H9 (cell line): ENCODE measurements at regions not wholly inside any gene's neighbourhood (a gene's known extent, or its start where the extent isn't known, plus 50 kb on each side); places are given as distances from the start of the nearest gene placed in this dataset.

Experiments
- DNase-seq: peaks from one replicate; pipeline ENCODE4 v3.0.0-alpha.2; 2017
- H2AFZ ChIP-seq: one replicate; pipeline ENCODE4 v1.6.1; 2013; ENCODE audit warnings: mild to moderate bottlenecking, low read length, control low read depth, moderate library complexity
- H2AK5ac ChIP-seq: 2 replicates; pipeline ENCODE4 v1.6.1; 2013; ENCODE audit warnings: low read length, control low read depth, mixed read lengths; ENCODE audit not compliant: insufficient read length
- H2BK120ac ChIP-seq: one replicate; pipeline ENCODE4 v1.6.1; 2013; ENCODE audit warnings: low read depth, mild to moderate bottlenecking, low read length, control low read depth, inconsistent platforms; ENCODE audit not compliant: poor library complexity, severe bottlenecking
- H2BK12ac ChIP-seq: 2 replicates; pipeline ENCODE4 v1.6.1; 2013; ENCODE audit warnings: low read length, control low read depth, mixed read lengths, low read depth; ENCODE audit not compliant: insufficient read length
- H2BK15ac ChIP-seq: 2 replicates; pipeline ENCODE4 v1.6.1; 2013; ENCODE audit warnings: low read depth, low read length, control low read depth
- H2BK20ac ChIP-seq: one replicate; pipeline ENCODE4 v1.6.1; 2013; ENCODE audit warnings: low read depth, mild to moderate bottlenecking, low read length, control low read depth, inconsistent platforms; ENCODE audit not compliant: poor library complexity, severe bottlenecking
- H2BK5ac ChIP-seq: 2 replicates; pipeline ENCODE4 v1.6.1; 2013; ENCODE audit warnings: low read length, control low read depth, mixed read lengths; ENCODE audit not compliant: insufficient read length
- H3K14ac ChIP-seq: 2 replicates; pipeline ENCODE4 v1.6.1; 2013; ENCODE audit warnings: low read length, control low read depth; ENCODE audit not compliant: insufficient read depth
- H3K18ac ChIP-seq: 2 replicates; pipeline ENCODE4 v1.6.1; 2013; ENCODE audit warnings: low read depth, mild to moderate bottlenecking, mixed read lengths, low read length, control low read depth; ENCODE audit not compliant: insufficient read length
- H3K23ac ChIP-seq: 2 replicates; pipeline ENCODE4 v1.6.1; 2013; ENCODE audit warnings: low read length, control low read depth, mixed read lengths, low read depth; ENCODE audit not compliant: insufficient read length
- H3K23me2 ChIP-seq: 2 replicates; pipeline ENCODE4 v1.6.1; 2013; ENCODE audit warnings: low read depth, mild to moderate bottlenecking, mixed read lengths, low read length, control low read depth; ENCODE audit not compliant: insufficient read length, poor library complexity, severe bottlenecking
- H3K27ac ChIP-seq: 2 replicates; pipeline ENCODE4 v1.5.1; 2013; ENCODE audit warnings: low read length, control low read depth, mixed read lengths, low read depth; ENCODE audit not compliant: insufficient read length
- H3K27me3 ChIP-seq: 2 replicates; pipeline ENCODE4 v1.6.1; 2013; ENCODE audit warnings: low read length, control low read depth, inconsistent platforms; ENCODE audit not compliant: insufficient read depth
- H3K4ac ChIP-seq: 2 replicates; pipeline ENCODE4 v1.6.1; 2013; ENCODE audit warnings: low read depth, mild to moderate bottlenecking, control low read depth, inconsistent platforms, low read length, moderate library complexity
- H3K4me1 ChIP-seq: 2 replicates; pipeline ENCODE4 v1.6.1; 2013; ENCODE audit warnings: low read length, control low read depth, inconsistent platforms; ENCODE audit not compliant: insufficient read depth
- H3K4me2 ChIP-seq: 2 replicates; pipeline ENCODE4 v1.6.1; 2013; ENCODE audit warnings: low read length, control low read depth, mixed read lengths; ENCODE audit not compliant: insufficient read length, insufficient read depth
- H3K56ac ChIP-seq: 2 replicates; pipeline ENCODE4 v1.6.1; 2013; ENCODE audit warnings: low read depth, mild to moderate bottlenecking, mixed read lengths, low read length, control low read depth; ENCODE audit not compliant: insufficient read length
- H3K79me1 ChIP-seq: 2 replicates; pipeline ENCODE4 v1.6.1; 2013; ENCODE audit warnings: low read depth, mild to moderate bottlenecking, moderate library complexity, low read length, control low read depth, inconsistent platforms; ENCODE audit not compliant: insufficient read depth, poor library complexity, severe bottlenecking
- H3K79me2 ChIP-seq: 2 replicates; pipeline ENCODE4 v1.6.1; 2013; ENCODE audit warnings: low read length, control low read depth, inconsistent platforms; ENCODE audit not compliant: insufficient read depth
- H3K9ac ChIP-seq: 2 replicates; pipeline ENCODE4 v1.6.1; 2013; ENCODE audit warnings: low read length, control low read depth, mixed read lengths; ENCODE audit not compliant: insufficient read length; ENCODE audit errors: extremely low read depth
- H3K9me3 ChIP-seq: one replicate; pipeline ENCODE4 v1.6.1; 2013; ENCODE audit warnings: low read depth, low read length, inconsistent platforms; ENCODE audit not compliant: control insufficient read depth
- H3T11ph ChIP-seq: one replicate; pipeline ENCODE4 v1.6.1; 2013; ENCODE audit warnings: mild to moderate bottlenecking, low read length, control low read depth, inconsistent platforms
- H4K20me1 ChIP-seq: one replicate; pipeline ENCODE4 v1.6.1; 2013; ENCODE audit not compliant: control insufficient read depth, insufficient read length, insufficient read depth
- H4K5ac ChIP-seq: 2 replicates; pipeline ENCODE4 v1.6.1; 2013; ENCODE audit warnings: low read depth, mild to moderate bottlenecking, mixed read lengths, low read length, control low read depth; ENCODE audit not compliant: insufficient read length
- H4K8ac ChIP-seq: replicated peaks from 2 replicates; pipeline ENCODE4 v1.6.1; 2013; ENCODE audit warnings: low read length, control low read depth, mixed read lengths, low read depth; ENCODE audit not compliant: insufficient read length
- H4K91ac ChIP-seq: 2 replicates; pipeline ENCODE4 v1.6.1; 2013; ENCODE audit warnings: low read depth, mild to moderate bottlenecking, moderate library complexity, mixed read lengths, low read length, control low read depth; ENCODE audit not compliant: insufficient read length
- H3K27ac Mint-ChIP-seq, 3 experiments: 2 replicates in 2 of 3; 3 replicates in 1 of 3; pipeline ENCODE4 v1.8.0; 2020 to 2021; ENCODE audit warnings: mixed read lengths in 3 of 3, mild to moderate bottlenecking in 1 of 3, moderate library complexity in 1 of 3
- H3K27me3 Mint-ChIP-seq: 2 replicates; pipeline ENCODE4 v1.8.0; 2021; ENCODE audit warnings: low read depth, mild to moderate bottlenecking, moderate library complexity, mixed read lengths
- H3K36me3 Mint-ChIP-seq, 3 experiments: 2 replicates in 2 of 3; 3 replicates in 1 of 3; pipeline ENCODE4 v1.8.0; 2020 to 2021; ENCODE audit warnings: low read depth in 3 of 3, mixed read lengths in 3 of 3; ENCODE audit not compliant: insufficient read depth in 1 of 3
- H3K4me1 Mint-ChIP-seq, 2 experiments: 2 replicates each; pipeline ENCODE4 v1.8.0; 2020; ENCODE audit warnings: mixed read lengths in 2 of 2
- H3K4me3 Mint-ChIP-seq, 2 experiments: 2 replicates in 1 of 2; 3 replicates in 1 of 2; pipeline ENCODE4 v1.8.0; 2020 to 2021; ENCODE audit warnings: mild to moderate bottlenecking in 2 of 2, mixed read lengths in 2 of 2, moderate library complexity in 1 of 2
- H3K9me3 Mint-ChIP-seq, 2 experiments: 2 replicates in 1 of 2; 3 replicates in 1 of 2; pipeline ENCODE4 v1.8.0; 2020; ENCODE audit warnings: mild to moderate bottlenecking in 2 of 2, mixed read lengths in 2 of 2, moderate library complexity in 1 of 2
- WGBS: extraction: QIAGEN DNeasy Blood & Tissue Kit; methylation state at CpG from one replicate; pipeline ENCODE4 v1.1.7; 2013; ENCODE audit warnings: missing lambda C conversion rate, low lambda C conversion rate, mixed read lengths; ENCODE audit not compliant: insufficient read length; ENCODE audit errors: extremely low coverage; 5-methylcytosine and 5-hydroxymethylcytosine counted together
- TF ChIP-seq, protein P1 (sequence below): fragments of 200-600 bp; sonication (generic); conservative IDR thresholded peaks from 3 replicates; pipeline ENCODE4 v1.8.0; 2021; ENCODE audit warnings: antibody characterized with exemption, mild to moderate bottlenecking

DNA sequence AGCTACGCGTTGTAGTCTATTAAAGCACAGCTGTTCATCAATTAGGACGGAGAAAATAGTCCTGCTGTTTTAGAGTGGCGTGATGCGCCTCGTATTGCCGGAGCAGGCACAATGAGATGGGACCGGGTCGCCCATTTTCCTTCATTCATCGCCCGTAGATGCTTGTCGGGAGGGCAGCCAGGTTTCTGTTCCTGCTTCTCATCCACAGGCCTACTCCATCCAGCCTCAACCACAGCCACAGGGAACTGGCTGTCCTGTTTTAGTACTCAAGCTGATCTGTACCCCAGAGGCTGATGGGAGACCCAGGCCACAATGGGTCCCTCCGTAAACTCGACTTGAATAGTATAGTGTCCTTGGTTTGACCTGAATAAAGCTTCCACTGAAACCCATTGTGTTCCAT, 264.0 kb downstream of the VRK1 start:
- H3K4me3 Mint-ChIP-seq, result no peak overlapping the region
- Histone ChIP-seq H3K27me3 (no peaks in the 10 kb centered on the region), H3K56ac (no peak overlapping the region), H2BK120ac (no peak overlapping the region), H3K23me2 (no peaks in the 10 kb centered on the region), H3K4me2 (no peak overlapping the region), H3K9me3 (no peaks in the 10 kb centered on the region), H2BK12ac (no peak overlapping the region), H4K8ac (no peak overlapping the region), H2BK20ac (no peak overlapping the region), H4K5ac (no peak overlapping the region), H3K27ac (no peak overlapping the region), H3K18ac (no peak overlapping the region), H3K79me2 (no peaks in the 10 kb centered on the region), H3K23ac (no peak overlapping the region), H3K79me1 (no peaks in the 10 kb centered on the region), H3T11ph (no peak overlapping the region), H3K4ac (no peak overlapping the region), H3K14ac (no peak overlapping the region), H2AFZ (no peak overlapping the region), H2BK5ac (no peak overlapping the region), H4K20me1 (no peaks in the 10 kb centered on the region), H3K9ac (no peak overlapping the region), H2AK5ac (no peak overlapping the region), H2BK15ac (no peak overlapping the region), H4K91ac (no peak overlapping the region), H3K4me1 (no peaks in the 10 kb centered on the region)
- H3K4me1 Mint-ChIP-seq, result peaks cover 3 to 7% of the 10 kb centered on the region in 2 experiments; a peak in 3 of 4 replicates
- no peaks in the 10 kb centered on the region; a peak in 1 of 7 replicates for H3K36me3 Mint-ChIP-seq
- peaks cover 4% of the 10 kb centered on the region for H3K27me3 Mint-ChIP-seq
- no peak overlapping the region for H3K27ac Mint-ChIP-seq
- no CpG with 5 or more reads among the region's 14 CpGs for WGBS
- no peak for DNase-seq
- H3K9me3 Mint-ChIP-seq, result peaks cover 0 to 3% of the 10 kb centered on the region in 2 experiments; a peak in 1 of 5 replicates
- TF ChIP-seq, protein P1, sequence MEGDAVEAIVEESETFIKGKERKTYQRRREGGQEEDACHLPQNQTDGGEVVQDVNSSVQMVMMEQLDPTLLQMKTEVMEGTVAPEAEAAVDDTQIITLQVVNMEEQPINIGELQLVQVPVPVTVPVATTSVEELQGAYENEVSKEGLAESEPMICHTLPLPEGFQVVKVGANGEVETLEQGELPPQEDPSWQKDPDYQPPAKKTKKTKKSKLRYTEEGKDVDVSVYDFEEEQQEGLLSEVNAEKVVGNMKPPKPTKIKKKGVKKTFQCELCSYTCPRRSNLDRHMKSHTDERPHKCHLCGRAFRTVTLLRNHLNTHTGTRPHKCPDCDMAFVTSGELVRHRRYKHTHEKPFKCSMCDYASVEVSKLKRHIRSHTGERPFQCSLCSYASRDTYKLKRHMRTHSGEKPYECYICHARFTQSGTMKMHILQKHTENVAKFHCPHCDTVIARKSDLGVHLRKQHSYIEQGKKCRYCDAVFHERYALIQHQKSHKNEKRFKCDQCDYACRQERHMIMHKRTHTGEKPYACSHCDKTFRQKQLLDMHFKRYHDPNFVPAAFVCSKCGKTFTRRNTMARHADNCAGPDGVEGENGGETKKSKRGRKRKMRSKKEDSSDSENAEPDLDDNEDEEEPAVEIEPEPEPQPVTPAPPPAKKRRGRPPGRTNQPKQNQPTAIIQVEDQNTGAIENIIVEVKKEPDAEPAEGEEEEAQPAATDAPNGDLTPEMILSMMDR, result no peak
